IMR-90 (cell line): ENCODE measurements at regions not wholly inside any gene's neighbourhood (a gene's known extent, or its start where the extent isn't known, plus 50 kb on each side); places are given as distances from the start of the nearest gene placed in this dataset.

Experiments
- ATAC-seq: fragments of 200-7000 bp; cut with Tn5 transposase; 2 replicates; pipeline ENCODE4 v1.9.1; 2020; ENCODE audit warnings: low read depth, mild to moderate bottlenecking, moderate library complexity
- BruUV-seq: library from RNA; stranded (reverse); fragments of 400-500 nt; replicated peaks from 2 replicates; lab custom pipeline; 2021; lab: Mats Ljungman, UMichigan
- CTCF ChIA-PET: fragments of 300-600 bp; formaldehyde crosslinking; extraction: SDS; loops from one replicate; lab custom pipeline; 2021; ENCODE audit warnings: antibody characterized with exemption; lab: Yijun Ruan, JAX
- POLR2A ChIA-PET: fragments of 300-600 bp; sonication (Branson Sonifier 250); formaldehyde crosslinking; loops from one replicate; lab custom pipeline; 2022; ENCODE audit warnings: antibody characterized with exemption; ENCODE audit not compliant: unreplicated experiment; lab: Charles Lee
- DNase-seq: peaks from one replicate; pipeline ENCODE4 v3.0.0; 2013
- H2AFZ ChIP-seq: replicated peaks from 2 replicates; pipeline ENCODE3; 2013; ENCODE audit warnings: low read length, mild to moderate bottlenecking; ENCODE audit not compliant: poor library complexity
- H2AK5ac ChIP-seq: 2 replicates; pipeline ENCODE4 v1.6.1; 2013; ENCODE audit warnings: low read depth, low read length, inconsistent platforms
- H2AK9ac ChIP-seq: replicated peaks from 2 replicates; pipeline ENCODE3; 2013; ENCODE audit warnings: mild to moderate bottlenecking, low read depth, low read length, moderate library complexity; ENCODE audit not compliant: poor library complexity
- H2BK120ac ChIP-seq: 2 replicates; pipeline ENCODE4 v1.6.1; 2013; ENCODE audit warnings: low read depth, low read length, inconsistent platforms
- H2BK15ac ChIP-seq: 3 replicates; pipeline ENCODE4 v1.6.1; 2013; ENCODE audit warnings: low read depth, low read length, inconsistent platforms
- H2BK20ac ChIP-seq: 2 replicates; pipeline ENCODE4 v1.6.1; 2013; ENCODE audit warnings: low read depth, mild to moderate bottlenecking, inconsistent platforms, low read length, moderate library complexity
- H2BK5ac ChIP-seq: 2 replicates; pipeline ENCODE4 v1.6.1; 2013; ENCODE audit warnings: mild to moderate bottlenecking, low read depth, low read length, inconsistent platforms; ENCODE audit not compliant: poor library complexity, severe bottlenecking
- H3K14ac ChIP-seq: replicated peaks from 2 replicates; pipeline ENCODE4 v1.6.1; 2013; ENCODE audit warnings: low read depth, low read length, inconsistent platforms
- H3K18ac ChIP-seq: 2 replicates; pipeline ENCODE4 v1.6.1; 2013; ENCODE audit warnings: low read depth, low read length, control low read depth
- H3K23ac ChIP-seq: 2 replicates; pipeline ENCODE4 v1.6.1; 2013; ENCODE audit warnings: low read depth, low read length, inconsistent platforms
- H3K27ac ChIP-seq: 2 replicates; pipeline ENCODE4 v1.5.1; 2013; ENCODE audit warnings: mild to moderate bottlenecking, control low read depth, low read length; ENCODE audit not compliant: insufficient read depth
- H3K27me3 ChIP-seq: 2 replicates; pipeline ENCODE4 v1.6.1; 2013; ENCODE audit warnings: low read length; ENCODE audit not compliant: control insufficient read depth, insufficient read depth
- H3K36me3 ChIP-seq: 2 replicates; pipeline ENCODE4 v1.6.1; 2013; ENCODE audit warnings: low read length, mixed read lengths; ENCODE audit not compliant: control insufficient read depth, insufficient read depth
- H3K4ac ChIP-seq: 2 replicates; pipeline ENCODE4 v1.6.1; 2013; ENCODE audit warnings: low read depth, low read length, inconsistent platforms
- H3K4me1 ChIP-seq: 2 replicates; pipeline ENCODE4 v1.6.1; 2013; ENCODE audit warnings: low read length, mixed read lengths; ENCODE audit not compliant: control insufficient read depth, insufficient read depth
- H3K4me2 ChIP-seq: 2 replicates; pipeline ENCODE4 v1.6.1; 2013; ENCODE audit warnings: low read depth, mild to moderate bottlenecking, control low read depth, low read length, moderate library complexity
- H3K4me3 ChIP-seq: 2 replicates; pipeline ENCODE4 v1.5.1; 2013; ENCODE audit warnings: low read depth, mild to moderate bottlenecking, control low read depth, low read length, moderate library complexity; ENCODE audit not compliant: insufficient read depth
- H3K56ac ChIP-seq: 2 replicates; pipeline ENCODE4 v1.6.1; 2013; ENCODE audit warnings: low read length, inconsistent platforms; ENCODE audit not compliant: insufficient read depth; ENCODE audit errors: extremely low read depth
- H3K79me1 ChIP-seq, 2 experiments: 2 replicates each; pipeline ENCODE4 v1.6.1; 2013; ENCODE audit warnings: low read length in 2 of 2, inconsistent platforms in 1 of 2, low read depth in 1 of 2
- H3K9ac ChIP-seq: 2 replicates; pipeline ENCODE4 v1.6.1; 2013; ENCODE audit warnings: low read depth, low read length, control low read depth
- H3K9me1 ChIP-seq: 2 replicates; pipeline ENCODE4 v1.6.1; 2013; ENCODE audit warnings: low read length, inconsistent platforms; ENCODE audit not compliant: insufficient read depth
- H3K9me3 ChIP-seq: 2 replicates; pipeline ENCODE4 v1.6.1; 2013; ENCODE audit warnings: low read length; ENCODE audit not compliant: control insufficient read depth, insufficient read depth
- H4K20me1 ChIP-seq: 2 replicates; pipeline ENCODE4 v1.6.1; 2013; ENCODE audit warnings: low read length, inconsistent platforms; ENCODE audit not compliant: insufficient read depth
- H4K5ac ChIP-seq: 2 replicates; pipeline ENCODE4 v1.6.1; 2013; ENCODE audit warnings: mild to moderate bottlenecking, low read depth, low read length, control low read depth
- H4K8ac ChIP-seq, 2 experiments: 2 replicates each; pipeline ENCODE4 v1.6.1; 2013; ENCODE audit warnings: low read depth in 2 of 2, low read length in 2 of 2, control low read depth in 1 of 2, inconsistent platforms in 1 of 2
- H4K91ac ChIP-seq: 2 replicates; pipeline ENCODE4 v1.6.1; 2013; ENCODE audit warnings: low read depth, low read length, inconsistent platforms; ENCODE audit not compliant: insufficient read depth
- BHLHE40 ChIP-seq: fragments of 150-350 bp; IDR thresholded peaks from 2 replicates; pipeline ENCODE4 v1.6.1; 2016; ENCODE audit warnings: mild to moderate bottlenecking, low read depth, low read length
- CEBPB ChIP-seq: IDR thresholded peaks from 2 replicates; pipeline ENCODE4 v1.6.1; 2012; ENCODE audit warnings: low read depth, low read length, improper control_type of control experiment
- CHD1 ChIP-seq: IDR thresholded peaks from 2 replicates; pipeline ENCODE4 v1.6.1; 2012; ENCODE audit warnings: low read depth, low read length, improper control_type of control experiment
- FOS ChIP-seq: fragments of 150-350 bp; IDR thresholded peaks from 2 replicates; pipeline ENCODE4 v1.6.1; 2016; ENCODE audit warnings: low read depth, low read length
- MAFK ChIP-seq: IDR thresholded peaks from 2 replicates; pipeline ENCODE4 v1.6.1; 2012; ENCODE audit warnings: low read depth, low read length, improper control_type of control experiment
- MAZ ChIP-seq: IDR thresholded peaks from 2 replicates; pipeline ENCODE4 v1.6.1; 2012; ENCODE audit warnings: low read depth, mild to moderate bottlenecking, low read length, improper control_type of control experiment, moderate library complexity, borderline replicate concordance
- MXI1 ChIP-seq: IDR thresholded peaks from 2 replicates; pipeline ENCODE4 v1.6.1; 2012; ENCODE audit warnings: low read depth, mild to moderate bottlenecking, low read length, moderate library complexity, borderline replicate concordance
- NFE2L2 ChIP-seq: fragments of 150-350 bp; IDR thresholded peaks from 2 replicates; pipeline ENCODE4 v1.6.1; 2016; ENCODE audit warnings: low read depth, mild to moderate bottlenecking, low read length
- POLR2A ChIP-seq: IDR thresholded peaks from 2 replicates; pipeline ENCODE4 v1.6.1; 2012; ENCODE audit warnings: mild to moderate bottlenecking, low read depth, low read length
- RAD21 ChIP-seq: IDR thresholded peaks from 2 replicates; pipeline ENCODE4 v1.6.1; 2012; ENCODE audit warnings: low read length, improper control_type of control experiment
- RCOR1 ChIP-seq: IDR thresholded peaks from 2 replicates; pipeline ENCODE4 v1.6.1; 2012; ENCODE audit warnings: mild to moderate bottlenecking, low read length, improper control_type of control experiment; ENCODE audit not compliant: insufficient replicate concordance
- RFX5 ChIP-seq: IDR thresholded peaks from 2 replicates; pipeline ENCODE4 v1.8.0; 2012; ENCODE audit warnings: low read depth, mild to moderate bottlenecking, low read length, moderate library complexity
- SMC3 ChIP-seq: fragments of 150-350 bp; IDR thresholded peaks from 2 replicates; pipeline ENCODE4 v1.6.1; 2016; ENCODE audit warnings: low read depth, mild to moderate bottlenecking, antibody characterized with exemption, low read length, moderate library complexity
- WGBS, 2 experiments: methylation state at CpG; one replicate each; pipeline versions ENCODE4 v1.1.5 to v1.1.7; 2013; ENCODE audit warnings: missing lambda C conversion rate in 2 of 2; ENCODE audit not compliant: insufficient read length in 1 of 2; ENCODE audit errors: extremely low coverage in 2 of 2; 5-methylcytosine and 5-hydroxymethylcytosine counted together
- dilution Hi-C: fragments of 300-500 bp; cut with HindIII; formaldehyde crosslinking; loops from one replicate; pipeline ENCODE4 v1.14.3; 2018; ENCODE audit warnings: low sequenced_read_pairs; ENCODE audit not compliant: unreplicated experiment
- in situ Hi-C: fragments of 300-500 bp; cut with MboI; formaldehyde crosslinking; loops from 3 replicates; pipeline ENCODE4 v1.14.3; 2019; ENCODE audit warnings: low sequenced_read_pairs, inconsistent platforms, mixed read lengths
- intact Hi-C: fragments of 100-400 bp; cut with micrococcal nuclease; formaldehyde crosslinking; loops from 2 replicates; pipeline ENCODE4 v1.10.0; 2022
- TF ChIP-seq, protein P1 (sequence below): conservative IDR thresholded peaks from 2 replicates; pipeline ENCODE4 v1.5.1; 2012; ENCODE audit warnings: mild to moderate bottlenecking, low read depth, low read length, improper control_type of control experiment
- TF ChIP-seq, protein P2 (sequence below): fragments of 150-350 bp; IDR thresholded peaks from 2 replicates; pipeline ENCODE4 v1.6.1; 2016; ENCODE audit warnings: low read depth, mild to moderate bottlenecking, low read length, moderate library complexity, borderline replicate concordance
- TF ChIP-seq, protein P3 (sequence below): fragments of 150-350 bp; IDR thresholded peaks from 2 replicates; pipeline ENCODE4 v1.6.1; 2017; ENCODE audit warnings: mild to moderate bottlenecking, antibody characterized with exemption, low read length, low read depth

DNA sequence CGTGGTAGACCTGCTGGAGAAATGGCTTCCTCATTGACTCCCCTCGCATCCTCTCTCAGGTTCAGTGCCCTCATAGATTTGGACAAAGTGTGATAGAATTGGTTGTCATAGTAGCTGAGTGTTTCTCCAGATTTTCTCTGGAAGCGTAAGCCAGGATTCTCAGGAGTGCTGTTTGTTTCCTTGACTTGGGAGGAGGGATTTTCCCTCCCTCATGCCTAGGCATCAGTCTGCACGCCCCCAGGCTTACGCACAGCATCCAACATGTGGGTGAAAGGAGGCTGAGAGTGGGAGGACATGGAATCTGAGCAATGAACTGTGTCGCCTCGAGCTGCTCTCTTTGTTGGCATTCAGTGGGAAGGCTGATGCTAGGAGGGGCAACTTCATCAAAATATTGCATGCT lies 503.5 kb downstream of the LTN1 start:
- Histone ChIP-seq H2AK9ac (no peak overlapping the region), H2BK15ac (no peak overlapping the region), H3K27me3 (no peaks in the 10 kb centered on the region), H3K9me3 (no peaks in the 10 kb centered on the region), H2AFZ (no peak overlapping the region), H3K56ac (no peak overlapping the region), H3K27ac (no peak overlapping the region), H2AK5ac (no peak overlapping the region), H3K4ac (no peak overlapping the region), H4K5ac (no peak overlapping the region), H4K20me1 (no peaks in the 10 kb centered on the region), H3K4me1 (no peaks in the 10 kb centered on the region; the same call in 1 of the 2 replicates), H2BK5ac (no peak overlapping the region), H2BK20ac (no peak overlapping the region), H3K9me1 (no peaks in the 10 kb centered on the region), H3K23ac (no peak overlapping the region), H3K9ac (no peak overlapping the region), H3K4me2 (no peak overlapping the region), H3K4me3 (no peak overlapping the region), H3K36me3 (no peaks in the 10 kb centered on the region), H4K91ac (no peak overlapping the region), H3K79me1 (no peaks in the 10 kb centered on the region), H2BK120ac (no peak overlapping the region), H3K18ac (no peak overlapping the region), H3K14ac (no peak overlapping the region), H4K8ac (no peak overlapping the region)
- no TSS peak for BruUV-seq
- WGBS, 2 experiments, result no CpG with 5 or more reads among the region's 7 CpGs
- dilution Hi-C loops (no loop called here), intact Hi-C loops (no loop called here), in situ Hi-C loops (no loop called here)
- CTCF ChIA-PET, result no interaction called here
- ATAC-seq (no peak), DNase-seq (no peak)
- TF ChIP-seq, protein P1, sequence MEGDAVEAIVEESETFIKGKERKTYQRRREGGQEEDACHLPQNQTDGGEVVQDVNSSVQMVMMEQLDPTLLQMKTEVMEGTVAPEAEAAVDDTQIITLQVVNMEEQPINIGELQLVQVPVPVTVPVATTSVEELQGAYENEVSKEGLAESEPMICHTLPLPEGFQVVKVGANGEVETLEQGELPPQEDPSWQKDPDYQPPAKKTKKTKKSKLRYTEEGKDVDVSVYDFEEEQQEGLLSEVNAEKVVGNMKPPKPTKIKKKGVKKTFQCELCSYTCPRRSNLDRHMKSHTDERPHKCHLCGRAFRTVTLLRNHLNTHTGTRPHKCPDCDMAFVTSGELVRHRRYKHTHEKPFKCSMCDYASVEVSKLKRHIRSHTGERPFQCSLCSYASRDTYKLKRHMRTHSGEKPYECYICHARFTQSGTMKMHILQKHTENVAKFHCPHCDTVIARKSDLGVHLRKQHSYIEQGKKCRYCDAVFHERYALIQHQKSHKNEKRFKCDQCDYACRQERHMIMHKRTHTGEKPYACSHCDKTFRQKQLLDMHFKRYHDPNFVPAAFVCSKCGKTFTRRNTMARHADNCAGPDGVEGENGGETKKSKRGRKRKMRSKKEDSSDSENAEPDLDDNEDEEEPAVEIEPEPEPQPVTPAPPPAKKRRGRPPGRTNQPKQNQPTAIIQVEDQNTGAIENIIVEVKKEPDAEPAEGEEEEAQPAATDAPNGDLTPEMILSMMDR, result no peak
- TF ChIP-seq POLR2A, result no peak
- TF ChIP-seq RFX5, result no peak
- no peak for TF ChIP-seq MAZ
- TF ChIP-seq, protein P2, sequence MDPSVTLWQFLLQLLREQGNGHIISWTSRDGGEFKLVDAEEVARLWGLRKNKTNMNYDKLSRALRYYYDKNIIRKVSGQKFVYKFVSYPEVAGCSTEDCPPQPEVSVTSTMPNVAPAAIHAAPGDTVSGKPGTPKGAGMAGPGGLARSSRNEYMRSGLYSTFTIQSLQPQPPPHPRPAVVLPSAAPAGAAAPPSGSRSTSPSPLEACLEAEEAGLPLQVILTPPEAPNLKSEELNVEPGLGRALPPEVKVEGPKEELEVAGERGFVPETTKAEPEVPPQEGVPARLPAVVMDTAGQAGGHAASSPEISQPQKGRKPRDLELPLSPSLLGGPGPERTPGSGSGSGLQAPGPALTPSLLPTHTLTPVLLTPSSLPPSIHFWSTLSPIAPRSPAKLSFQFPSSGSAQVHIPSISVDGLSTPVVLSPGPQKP, result no peak
- no peak for TF ChIP-seq RAD21
- TF ChIP-seq MXI1, result no peak
- no peak for TF ChIP-seq MAFK
- TF ChIP-seq CEBPB, result no peak
- TF ChIP-seq, protein P3, sequence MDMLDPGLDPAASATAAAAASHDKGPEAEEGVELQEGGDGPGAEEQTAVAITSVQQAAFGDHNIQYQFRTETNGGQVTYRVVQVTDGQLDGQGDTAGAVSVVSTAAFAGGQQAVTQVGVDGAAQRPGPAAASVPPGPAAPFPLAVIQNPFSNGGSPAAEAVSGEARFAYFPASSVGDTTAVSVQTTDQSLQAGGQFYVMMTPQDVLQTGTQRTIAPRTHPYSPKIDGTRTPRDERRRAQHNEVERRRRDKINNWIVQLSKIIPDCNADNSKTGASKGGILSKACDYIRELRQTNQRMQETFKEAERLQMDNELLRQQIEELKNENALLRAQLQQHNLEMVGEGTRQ, result no peak
- no peak for TF ChIP-seq BHLHE40
- TF ChIP-seq NFE2L2, result no peak
- TF ChIP-seq RCOR1, result no peak
- TF ChIP-seq FOS, result no peak
- no peak for TF ChIP-seq CHD1
- TF ChIP-seq SMC3, result no peak
- POLR2A ChIA-PET, result no interaction called here
